ENCODE measurements at regions not wholly inside any gene's neighbourhood (a gene's known extent, or its start where the extent isn't known, plus 50 kb on each side); places are given as distances from the start of the nearest gene placed in this dataset.

DNA sequence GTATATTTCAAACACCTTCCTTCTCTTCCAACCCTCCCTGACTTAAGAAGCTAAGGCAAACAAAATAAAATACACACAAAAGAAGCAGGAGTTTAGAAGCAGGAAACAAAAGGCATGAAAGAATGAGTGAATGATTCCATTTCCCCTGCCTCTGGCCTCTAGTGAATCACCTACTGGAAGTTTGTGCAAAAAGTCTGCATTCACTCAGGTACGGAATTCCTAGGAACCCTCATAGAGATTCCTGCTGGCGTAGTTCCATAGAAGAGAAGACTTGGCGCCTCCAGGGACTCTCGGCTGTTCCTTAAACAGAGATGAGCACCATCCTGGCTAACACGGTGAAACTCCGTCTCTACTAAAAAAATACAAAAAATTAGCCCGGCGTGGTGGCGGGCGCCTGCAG is 125.9 kb upstream of the TBL1X start:
- no peak for TF ChIP-seq EZH2phosphoT487 (IDR thresholded peaks at IDR 0.05)
- no peak for TF ChIP-seq EZH2 (IDR thresholded peaks at IDR 0.05)
- Mint-ChIP-seq H3K27me3 (ENCODE audit: insufficient read depth, low read depth) (peaks cover 2% of the 10 kb centered on the region), H3K4me1 (peaks cover 33% of the 10 kb centered on the region), H3K9me3 (peaks cover 23% of the 10 kb centered on the region), H3K36me3 (no peaks in the 10 kb centered on the region), H3K4me3 (no peak overlapping the region), H3K27ac (no peak overlapping the region)
- H4K20me1 ChIP-seq (ENCODE audit: low read depth) = no peaks in the 10 kb centered on the region
- H3K4me1 ChIP-seq = peaks cover 11% of the 10 kb centered on the region
- no peak overlapping the region for H3K9ac ChIP-seq
- no peaks in the 10 kb centered on the region for H3K36me3 ChIP-seq
- H3F3A ChIP-seq (ENCODE audit: low read depth) = no peaks in the 10 kb centered on the region
- H3K27me3 ChIP-seq = no peaks in the 10 kb centered on the region
- no peaks in the 10 kb centered on the region for H3K9me3 ChIP-seq (ENCODE audit: low read depth)
- H3K4me3 ChIP-seq = no peak overlapping the region
- DNase-seq (ENCODE audit: low spot score) = no peak
- H3K79me2 ChIP-seq (ENCODE audit: low read depth) = no peaks in the 10 kb centered on the region
- no peak overlapping the region for H2AFZ ChIP-seq (replicated peaks)
- H3K4me2 ChIP-seq = no peak overlapping the region
- no peak overlapping the region for H3K27ac ChIP-seq

DNA sequence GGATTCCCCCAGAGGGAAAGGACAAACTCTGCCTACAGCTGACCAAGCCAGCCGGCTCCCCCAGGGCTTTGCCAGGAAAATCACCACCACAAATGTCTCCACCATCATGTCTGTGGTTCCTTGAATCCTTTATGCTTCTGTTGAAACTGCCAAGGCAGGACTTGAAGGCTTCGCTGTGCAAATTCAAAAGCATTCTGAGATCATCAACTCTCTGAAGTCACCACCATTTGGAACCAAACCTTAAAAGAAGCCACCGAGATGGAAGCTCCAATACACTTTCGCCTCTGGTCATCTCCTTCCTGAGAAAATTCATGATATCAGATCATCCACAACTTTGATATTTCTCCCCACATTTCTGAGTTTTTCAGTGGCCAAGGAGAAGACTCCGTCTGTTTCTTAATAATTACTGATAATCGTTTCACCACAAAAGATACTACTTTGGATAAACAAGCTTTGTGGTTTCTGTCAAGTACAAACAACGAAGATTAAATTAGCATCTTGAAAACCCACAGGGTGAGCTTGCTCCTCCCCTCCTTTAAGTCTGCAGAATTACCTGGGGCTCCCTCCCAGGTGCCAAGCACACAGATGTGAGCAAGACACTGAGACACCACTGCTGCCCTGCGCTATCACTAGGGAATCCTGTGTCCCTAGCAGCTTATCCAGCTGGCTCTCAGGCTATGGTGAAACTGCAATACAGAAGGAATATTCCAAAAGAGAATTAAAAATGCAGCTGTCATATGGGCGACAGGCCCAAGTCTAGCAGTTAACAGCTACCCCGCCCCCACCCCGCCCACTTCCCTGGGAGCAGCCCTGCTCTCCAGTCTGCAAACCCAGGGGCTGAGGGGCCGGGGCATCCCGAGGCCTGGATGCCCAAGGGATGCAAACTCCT is 125.0 kb upstream of the TBL1X start:
- no peaks in the 10 kb centered on the region for H3K36me3 ChIP-seq
- H2AFZ ChIP-seq (replicated peaks) = no peak overlapping the region
- no peak overlapping the region for H3K4me2 ChIP-seq
- no peaks in the 10 kb centered on the region for H3K79me2 ChIP-seq (ENCODE audit: low read depth)
- Mint-ChIP-seq H3K36me3 (no peaks in the 10 kb centered on the region), H3K27me3 (ENCODE audit: insufficient read depth, low read depth) (peaks cover 2% of the 10 kb centered on the region), H3K4me3 (no peak overlapping the region), H3K27ac (peak overlapping the region; percentile 57), H3K9me3 (peaks cover 23% of the 10 kb centered on the region), H3K4me1 (peaks cover 30% of the 10 kb centered on the region)
- no peak overlapping the region for H3K4me3 ChIP-seq
- TF ChIP-seq EZH2phosphoT487 (IDR thresholded peaks at IDR 0.05) (no peak), EZH2 (IDR thresholded peaks at IDR 0.05) (no peak)
- TF ChIP-seq, protein P1, sequence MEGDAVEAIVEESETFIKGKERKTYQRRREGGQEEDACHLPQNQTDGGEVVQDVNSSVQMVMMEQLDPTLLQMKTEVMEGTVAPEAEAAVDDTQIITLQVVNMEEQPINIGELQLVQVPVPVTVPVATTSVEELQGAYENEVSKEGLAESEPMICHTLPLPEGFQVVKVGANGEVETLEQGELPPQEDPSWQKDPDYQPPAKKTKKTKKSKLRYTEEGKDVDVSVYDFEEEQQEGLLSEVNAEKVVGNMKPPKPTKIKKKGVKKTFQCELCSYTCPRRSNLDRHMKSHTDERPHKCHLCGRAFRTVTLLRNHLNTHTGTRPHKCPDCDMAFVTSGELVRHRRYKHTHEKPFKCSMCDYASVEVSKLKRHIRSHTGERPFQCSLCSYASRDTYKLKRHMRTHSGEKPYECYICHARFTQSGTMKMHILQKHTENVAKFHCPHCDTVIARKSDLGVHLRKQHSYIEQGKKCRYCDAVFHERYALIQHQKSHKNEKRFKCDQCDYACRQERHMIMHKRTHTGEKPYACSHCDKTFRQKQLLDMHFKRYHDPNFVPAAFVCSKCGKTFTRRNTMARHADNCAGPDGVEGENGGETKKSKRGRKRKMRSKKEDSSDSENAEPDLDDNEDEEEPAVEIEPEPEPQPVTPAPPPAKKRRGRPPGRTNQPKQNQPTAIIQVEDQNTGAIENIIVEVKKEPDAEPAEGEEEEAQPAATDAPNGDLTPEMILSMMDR (IDR thresholded peaks at IDR 0.05) = no peak
- no peaks in the 10 kb centered on the region for H3K9me3 ChIP-seq (ENCODE audit: low read depth)
- H3K27me3 ChIP-seq = no peaks in the 10 kb centered on the region
- no peak for DNase-seq (ENCODE audit: low spot score)
- no peaks in the 10 kb centered on the region for H4K20me1 ChIP-seq (ENCODE audit: low read depth)
- no peaks in the 10 kb centered on the region for H3F3A ChIP-seq (ENCODE audit: low read depth)
- H3K4me1 ChIP-seq = peaks cover 11% of the 10 kb centered on the region
- H3K27ac ChIP-seq = no peak overlapping the region
- no peak overlapping the region for H3K9ac ChIP-seq

DNA sequence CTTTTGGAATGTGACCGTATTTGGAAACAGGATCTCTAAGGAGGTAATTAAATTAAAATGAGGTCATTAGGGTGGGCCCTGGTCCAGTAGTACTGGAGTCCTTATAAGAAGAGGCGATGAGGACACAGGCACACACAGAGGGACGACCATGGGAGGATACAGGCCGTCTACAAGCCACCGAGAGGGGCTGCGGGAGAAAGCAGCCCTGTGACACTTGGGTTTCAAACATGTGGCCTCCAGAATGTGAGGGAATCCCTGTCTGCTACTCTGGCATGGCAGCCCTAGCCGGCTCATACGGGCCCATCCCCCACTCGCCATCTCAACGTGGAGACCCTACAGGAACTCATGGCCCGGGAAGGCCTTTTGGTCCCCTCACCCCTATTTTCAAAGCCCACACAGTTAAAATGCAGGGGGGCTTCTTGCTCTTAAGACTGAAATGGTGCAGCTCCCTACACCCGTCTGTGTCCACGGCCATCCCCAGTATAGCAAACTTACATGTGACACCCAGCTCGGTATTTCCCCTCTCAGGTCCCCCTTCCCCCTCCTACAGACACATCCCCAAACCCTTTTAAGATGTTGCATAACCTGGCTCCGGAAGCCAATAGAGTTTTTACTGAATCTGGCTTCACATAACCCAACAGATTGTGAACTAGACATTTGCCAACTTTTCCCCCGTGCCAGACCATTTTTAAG is 124.1 kb upstream of the TBL1X start:
- Histone ChIP-seq H3K9me3 (ENCODE audit: low read depth) (no peaks in the 10 kb centered on the region), H3K4me3 (no peak overlapping the region), H3K27ac (no peak overlapping the region), H3K9ac (no peak overlapping the region), H2AFZ (replicated peaks) (no peak overlapping the region), H3K27me3 (no peaks in the 10 kb centered on the region), H3K4me1 (peaks cover 11% of the 10 kb centered on the region), H3K79me2 (ENCODE audit: low read depth) (no peaks in the 10 kb centered on the region), H3K36me3 (no peaks in the 10 kb centered on the region), H4K20me1 (ENCODE audit: low read depth) (no peaks in the 10 kb centered on the region), H3F3A (ENCODE audit: low read depth) (no peaks in the 10 kb centered on the region), H3K4me2 (no peak overlapping the region)
- Mint-ChIP-seq H3K4me3 (no peak overlapping the region), H3K27ac (peak overlapping the region; percentile 68), H3K4me1 (peaks cover 28% of the 10 kb centered on the region), H3K9me3 (peaks cover 22% of the 10 kb centered on the region), H3K27me3 (ENCODE audit: insufficient read depth, low read depth) (peaks cover 2% of the 10 kb centered on the region), H3K36me3 (no peaks in the 10 kb centered on the region)
- peak; percentile 27 for DNase-seq (ENCODE audit: low spot score)
- TF ChIP-seq EZH2 (IDR thresholded peaks at IDR 0.05) (no peak), EZH2phosphoT487 (IDR thresholded peaks at IDR 0.05) (no peak)
- TF ChIP-seq, protein P1 (IDR thresholded peaks at IDR 0.05) = no peak

Measured in neural progenitor cell (in vitro differentiated cells).